Activated CD8-positive, alpha-beta T cell treated with anti-CD3 and anti-CD28 coated beads, Interleukin-2, amount 10 ng/mL, durations not matched to agents 7 days and 5 days (primary cell): ENCODE measurements at regions not wholly inside any gene's neighbourhood (a gene's known extent, or its start where the extent isn't known, plus 50 kb on each side); places are given as distances from the start of the nearest gene placed in this dataset.
"Not testable (repeated sequence)": the region's sequence is repeated elsewhere in the genome, so short reads cannot be mapped to it uniquely, and the experiment has no call there.

Experiments
- ATAC-seq: fragments of 150-1000 bp; cut with Tn5 transposase; one replicate; pipeline ENCODE4 v1.10.0; 2021; ENCODE audit warnings: moderate library complexity
- CTCF ChIA-PET: fragments of 350-600 bp; sonication (Branson Sonifier 250); formaldehyde crosslinking; loops from one replicate; lab custom pipeline; 2021; ENCODE audit warnings: antibody characterized with exemption; lab: Charles Lee
- POLR2A ChIA-PET: fragments of 350-600 bp; sonication (Branson Sonifier 250); formaldehyde crosslinking; loops from one replicate; lab custom pipeline; 2021; ENCODE audit warnings: antibody characterized with exemption; lab: Charles Lee
- DNase-seq: peaks from one replicate; pipeline ENCODE4 v3.0.0-alpha.2; 2020
- H3K27ac Mint-ChIP-seq: one replicate; pipeline ENCODE4 v1.8.0; 2021; ENCODE audit warnings: mild to moderate bottlenecking, mixed read lengths
- H3K27me3 Mint-ChIP-seq: one replicate; pipeline ENCODE4 v1.8.0; 2021; ENCODE audit warnings: low read depth, mixed read lengths
- H3K36me3 Mint-ChIP-seq: one replicate; pipeline ENCODE4 v1.8.0; 2021; ENCODE audit warnings: low read depth, mixed read lengths
- H3K4me1 Mint-ChIP-seq: one replicate; pipeline ENCODE4 v1.8.0; 2021; ENCODE audit warnings: low read depth, mixed read lengths
- H3K4me3 Mint-ChIP-seq: one replicate; pipeline ENCODE4 v1.8.0; 2021; ENCODE audit warnings: mild to moderate bottlenecking, mixed read lengths
- H3K9me3 Mint-ChIP-seq: one replicate; pipeline ENCODE4 v1.8.0; 2022; ENCODE audit warnings: mixed read lengths; ENCODE audit not compliant: insufficient read depth

GRCh38 chr6:103379272-103379671 lies 1480.4 kb downstream of the HACE1 start:
- no peak for ATAC-seq
- POLR2A ChIA-PET: no interaction called here
- H3K4me1 Mint-ChIP-seq: no peaks in the 10 kb centered on the region

DNA sequence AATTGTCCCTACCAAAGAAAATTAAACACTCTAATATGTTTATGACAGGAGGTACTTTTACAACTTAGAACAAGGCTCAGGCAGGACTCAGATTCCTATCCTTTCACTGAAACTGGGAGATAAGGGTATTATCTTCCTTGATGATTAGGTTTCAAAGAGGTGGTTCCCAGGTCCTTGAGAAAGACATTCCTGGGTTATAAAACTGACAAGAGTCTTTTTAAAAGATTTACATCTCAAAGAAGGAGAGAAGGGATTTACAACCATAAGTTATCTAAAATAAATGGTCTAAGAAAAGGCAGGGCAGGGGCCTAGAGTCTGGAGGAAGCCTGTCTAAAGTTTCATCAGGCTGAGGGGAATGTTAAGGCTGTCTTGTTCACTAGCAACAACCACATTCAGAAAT lies 1492.5 kb downstream of the HACE1 start:
- ChIA-PET POLR2A (no interaction called here), CTCF (no interaction called here)
- H3K27me3 Mint-ChIP-seq: no peaks in the 10 kb centered on the region
- ATAC-seq (no peak), DNase-seq (no peak)
- no peak overlapping the region for H3K4me3 Mint-ChIP-seq
- no peaks in the 10 kb centered on the region for H3K36me3 Mint-ChIP-seq
- no peaks in the 10 kb centered on the region for H3K4me1 Mint-ChIP-seq
- no peak overlapping the region for H3K27ac Mint-ChIP-seq
- H3K9me3 Mint-ChIP-seq: peaks cover 21% of the 10 kb centered on the region

More at GRCh38 chr6:103379272-103379671, 1480.4 kb downstream of the HACE1 start:
- Mint-ChIP-seq H3K4me3 (no peak overlapping the region), H3K9me3 (peaks cover 10% of the 10 kb centered on the region), H3K27ac (no peak overlapping the region), H3K27me3 (no peaks in the 10 kb centered on the region), H3K36me3 (no peaks in the 10 kb centered on the region)
- CTCF ChIA-PET: no interaction called here
- no peak for DNase-seq

- no peaks in the 10 kb centered on the region for H3K4me1 Mint-ChIP-seq
Measured at GRCh38 chr6:103356531-103356930, 1503.2 kb downstream of the HACE1 start.

GRCh38 chr6:103344554-103345163 lies 1515.1 kb downstream of the HACE1 start:
- no peak overlapping the region for H3K27ac Mint-ChIP-seq
- H3K36me3 Mint-ChIP-seq: no peaks in the 10 kb centered on the region
- no peaks in the 10 kb centered on the region for H3K4me1 Mint-ChIP-seq
- DNase-seq: no peak
- ChIA-PET POLR2A (no interaction called here), CTCF (no interaction called here)
- no peaks in the 10 kb centered on the region for H3K9me3 Mint-ChIP-seq
- H3K27me3 Mint-ChIP-seq: no peaks in the 10 kb centered on the region
- ATAC-seq: no peak
- no peak overlapping the region for H3K4me3 Mint-ChIP-seq

More at GRCh38 chr6:103356531-103356930, 1503.2 kb downstream of the HACE1 start:
- no peak for ATAC-seq
- CTCF ChIA-PET: no interaction called here
- no peaks in the 10 kb centered on the region for H3K9me3 Mint-ChIP-seq
- H3K27ac Mint-ChIP-seq: no peak overlapping the region
- H3K36me3 Mint-ChIP-seq: no peaks in the 10 kb centered on the region
- H3K27me3 Mint-ChIP-seq: no peaks in the 10 kb centered on the region
- POLR2A ChIA-PET: no interaction called here
- H3K4me3 Mint-ChIP-seq: no peak overlapping the region
- DNase-seq: no peak

GRCh38 chr6:103335412-103335811 lies 1524.3 kb downstream of the HACE1 start:
- ATAC-seq (no peak), DNase-seq (no peak)
- Mint-ChIP-seq H3K27me3 (no peaks in the 10 kb centered on the region), H3K27ac (no peak overlapping the region), H3K36me3 (no peaks in the 10 kb centered on the region), H3K4me1 (no peaks in the 10 kb centered on the region), H3K9me3 (no peaks in the 10 kb centered on the region), H3K4me3 (no peak overlapping the region)
- ChIA-PET POLR2A (no interaction called here), CTCF (no interaction called here)

DNA sequence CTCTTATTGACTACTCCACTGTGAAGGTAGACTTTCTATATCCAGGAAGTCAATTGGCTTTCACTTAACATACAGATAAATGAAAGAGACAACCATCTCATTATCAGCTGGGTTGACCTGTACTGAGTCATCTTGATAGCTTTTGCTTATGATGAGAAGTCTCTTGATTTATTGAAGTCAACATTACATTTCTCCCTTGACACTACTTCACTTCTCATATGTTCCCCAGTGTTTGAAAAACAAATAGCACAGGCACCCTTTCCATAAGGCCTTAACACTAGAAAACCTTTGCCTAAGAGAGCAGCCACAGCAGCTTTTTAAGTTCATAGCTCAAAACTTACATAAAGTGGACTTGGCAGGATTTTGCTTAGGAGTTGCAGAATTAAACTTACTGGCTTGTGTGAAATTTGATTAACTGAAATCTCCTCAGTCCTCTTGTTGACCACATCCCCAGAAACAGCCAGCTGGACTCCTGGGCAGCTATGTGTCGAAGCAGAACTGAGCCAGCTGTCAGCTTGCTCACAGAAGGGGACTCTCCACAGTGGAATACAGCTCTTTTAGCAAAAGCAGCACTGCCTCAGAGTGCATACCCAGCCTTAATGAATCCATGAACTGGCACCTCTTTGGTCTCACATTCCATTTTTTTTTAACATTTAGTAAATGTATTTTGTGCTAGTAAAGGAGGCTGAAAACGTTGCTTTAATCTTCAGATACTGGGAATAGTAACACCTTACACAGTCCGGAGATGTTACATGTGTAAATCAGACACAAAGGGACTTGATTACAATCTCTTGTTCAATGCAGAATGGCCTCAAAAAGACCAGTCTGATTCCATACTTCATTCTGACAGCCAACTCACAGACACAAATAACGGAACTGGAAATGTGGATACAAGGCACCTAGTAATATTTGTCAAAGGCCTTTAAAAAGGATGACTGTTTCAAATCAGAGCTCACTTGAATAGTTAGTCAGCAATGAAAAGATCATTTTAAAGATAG lies 1532.7 kb downstream of the HACE1 start:
- Mint-ChIP-seq H3K27me3 (no peaks in the 10 kb centered on the region), H3K36me3 (no peaks in the 10 kb centered on the region), H3K4me1 (no peaks in the 10 kb centered on the region), H3K27ac (no peak overlapping the region), H3K9me3 (no peaks in the 10 kb centered on the region), H3K4me3 (no peak overlapping the region)
- DNase-seq: no peak
- ChIA-PET CTCF (no interaction called here), POLR2A (no interaction called here)
- ATAC-seq: no peak

- Mint-ChIP-seq H3K27ac (no peak overlapping the region), H3K36me3 (no peaks in the 10 kb centered on the region), H3K27me3 (no peaks in the 10 kb centered on the region), H3K9me3 (peaks cover 4% of the 10 kb centered on the region), H3K4me1 (no peaks in the 10 kb centered on the region), H3K4me3 (no peak overlapping the region)
- ChIA-PET CTCF (no interaction called here), POLR2A (no interaction called here)
- no peak for ATAC-seq
- DNase-seq: no peak
Measured at GRCh38 chr6:103313432-103313831, 1546.3 kb downstream of the HACE1 start.

DNA sequence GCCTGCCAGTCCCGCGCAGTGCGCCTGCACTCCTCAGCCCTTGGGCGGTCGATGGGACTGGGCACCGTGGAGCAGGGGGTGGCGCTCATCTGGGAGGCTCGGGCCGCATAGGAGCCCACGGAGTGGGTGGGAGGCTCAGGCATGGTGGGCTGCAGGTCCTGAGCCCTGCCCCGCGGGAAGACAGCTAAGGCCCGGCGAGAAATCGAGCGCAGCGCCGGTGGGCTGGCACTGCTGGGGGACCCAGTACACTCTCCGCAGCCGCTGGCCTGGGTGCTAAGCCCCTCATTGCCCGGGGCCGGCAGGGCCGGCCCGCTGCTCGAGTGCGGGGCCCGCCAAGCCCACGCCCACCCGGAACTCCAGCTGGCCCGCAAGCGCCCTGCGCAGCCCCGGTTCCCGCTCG lies 1565.3 kb downstream of the HACE1 start:
- H3K27me3 Mint-ChIP-seq, H3K9me3 Mint-ChIP-seq, POLR2A ChIA-PET, H3K27ac Mint-ChIP-seq, ATAC-seq, H3K4me1 Mint-ChIP-seq, H3K36me3 Mint-ChIP-seq, DNase-seq, CTCF ChIA-PET, H3K4me3 Mint-ChIP-seq: not testable (repeated sequence)

GRCh38 chr6:103284835-103285234 lies 1574.9 kb downstream of the HACE1 start:
- Mint-ChIP-seq H3K9me3 (peaks cover 9% of the 10 kb centered on the region), H3K36me3 (no peaks in the 10 kb centered on the region), H3K27ac (no peak overlapping the region), H3K4me1 (no peaks in the 10 kb centered on the region), H3K27me3 (no peaks in the 10 kb centered on the region), H3K4me3 (no peak overlapping the region)
- CTCF ChIA-PET: no interaction called here
- DNase-seq: no peak
- POLR2A ChIA-PET: no interaction called here
- ATAC-seq: no peak

- H3K4me3 Mint-ChIP-seq: no peak overlapping the region
- DNase-seq (no peak), ATAC-seq (no peak)
- CTCF ChIA-PET: no interaction called here
- no peaks in the 10 kb centered on the region for H3K36me3 Mint-ChIP-seq
- H3K27ac Mint-ChIP-seq: no peak overlapping the region
- H3K27me3 Mint-ChIP-seq: no peaks in the 10 kb centered on the region
- peaks cover 9% of the 10 kb centered on the region for H3K9me3 Mint-ChIP-seq
- H3K4me1 Mint-ChIP-seq: no peaks in the 10 kb centered on the region
- POLR2A ChIA-PET: no interaction called here
Measured at GRCh38 chr6:103280417-103280816, 1579.3 kb downstream of the HACE1 start.

GRCh38 chr6:103277936-103278335 lies 1581.8 kb downstream of the HACE1 start:
- Mint-ChIP-seq H3K27me3 (no peaks in the 10 kb centered on the region), H3K4me3 (no peak overlapping the region)

DNA sequence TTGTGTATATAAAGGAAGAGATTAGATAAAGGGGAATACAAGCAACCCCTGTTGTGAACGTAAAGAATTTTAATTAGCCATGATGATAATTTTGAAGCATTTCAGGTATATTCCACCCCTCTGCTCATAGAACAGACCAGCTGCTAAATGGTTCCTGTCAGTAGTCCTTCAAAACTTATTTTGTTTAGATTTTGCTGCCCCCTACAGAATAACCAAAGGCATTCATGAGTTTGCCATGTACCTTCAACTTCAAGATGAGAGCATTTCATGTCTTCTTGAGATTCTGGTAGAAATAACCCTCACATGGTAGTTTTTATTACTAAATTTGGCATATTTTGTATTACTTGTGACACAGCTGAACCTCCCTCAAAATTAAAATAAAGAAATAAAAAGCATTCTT lies 1586.7 kb downstream of the HACE1 start:
- ATAC-seq: no peak
- Mint-ChIP-seq H3K27me3 (no peaks in the 10 kb centered on the region), H3K36me3 (no peaks in the 10 kb centered on the region), H3K27ac (no peak overlapping the region), H3K4me3 (no peak overlapping the region), H3K4me1 (no peaks in the 10 kb centered on the region), H3K9me3 (no peaks in the 10 kb centered on the region)
- POLR2A ChIA-PET: no interaction called here
- CTCF ChIA-PET: no interaction called here
- no peak for DNase-seq

More at GRCh38 chr6:103277936-103278335, 1581.8 kb downstream of the HACE1 start:
- Mint-ChIP-seq H3K36me3 (no peaks in the 10 kb centered on the region), H3K27ac (no peak overlapping the region), H3K9me3 (peaks cover 9% of the 10 kb centered on the region), H3K4me1 (no peaks in the 10 kb centered on the region)
- ChIA-PET CTCF (no interaction called here), POLR2A (no interaction called here)
- ATAC-seq (no peak), DNase-seq (no peak)
